Gastrocnemius medialis (tissue), 4 donors: ENCODE measurements at regions not wholly inside any gene's neighbourhood (a gene's known extent, or its start where the extent isn't known, plus 50 kb on each side); places are given as distances from the start of the nearest gene placed in this dataset.

Experiments
- POLR2A ChIP-seq, 2 donors: fragments of 450-650 bp; IDR thresholded peaks; one replicate each; pipeline ENCODE4 v1.6.1; 2017; ENCODE audit warnings: antibody characterized with exemption in 2 of 2, mild to moderate bottlenecking in 2 of 2, moderate library complexity in 2 of 2
- TF ChIP-seq, protein P1 (sequence below), 5 experiments: fragments of 450-650 bp in 3 of 5; fragments of 200-600 bp in 2 of 5; sonication (generic) in 2 of 5; IDR thresholded peaks in 4 of 5; conservative IDR thresholded peaks in 1 of 5; 1 replicate in 4 of 5; 2 replicates in 1 of 5; pipeline ENCODE4 v1.5.1; 2016 to 2019; ENCODE audit warnings: antibody characterized with exemption in 5 of 5, mild to moderate bottlenecking in 3 of 5, moderate library complexity in 3 of 5

DNA sequence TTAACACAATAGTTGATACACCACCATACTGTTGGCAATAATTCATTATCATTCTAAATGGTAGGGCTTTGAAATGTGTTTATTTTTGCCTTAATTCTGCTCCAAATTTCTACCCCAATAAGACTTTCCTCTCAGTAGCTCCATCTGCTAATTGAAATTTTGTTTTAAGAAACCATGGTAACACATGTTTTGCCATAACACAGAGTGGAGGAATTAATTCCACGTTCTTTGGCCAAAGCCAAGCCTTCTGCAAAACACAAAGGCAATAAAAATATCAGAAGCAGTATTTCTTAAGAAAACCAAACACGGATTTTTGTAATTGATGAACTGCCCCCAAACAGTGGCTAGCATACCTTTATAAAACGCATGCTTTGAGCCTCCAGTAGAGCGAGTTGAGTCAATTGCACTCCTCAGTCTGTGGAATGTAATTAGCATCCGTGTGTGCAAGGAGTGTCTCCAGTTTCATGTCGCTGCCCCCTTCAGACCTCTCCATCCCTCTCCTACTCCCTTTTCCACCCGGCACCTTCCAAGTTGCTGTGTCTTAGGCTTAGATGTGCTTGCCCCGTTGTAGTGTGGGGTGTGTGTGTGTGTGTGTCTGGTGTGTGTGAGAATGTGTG lies 58.2 kb upstream of the CKS2 start:
- no peak for TF ChIP-seq POLR2A (IDR thresholded peaks at IDR 0.05)
- TF ChIP-seq, protein P1, sequence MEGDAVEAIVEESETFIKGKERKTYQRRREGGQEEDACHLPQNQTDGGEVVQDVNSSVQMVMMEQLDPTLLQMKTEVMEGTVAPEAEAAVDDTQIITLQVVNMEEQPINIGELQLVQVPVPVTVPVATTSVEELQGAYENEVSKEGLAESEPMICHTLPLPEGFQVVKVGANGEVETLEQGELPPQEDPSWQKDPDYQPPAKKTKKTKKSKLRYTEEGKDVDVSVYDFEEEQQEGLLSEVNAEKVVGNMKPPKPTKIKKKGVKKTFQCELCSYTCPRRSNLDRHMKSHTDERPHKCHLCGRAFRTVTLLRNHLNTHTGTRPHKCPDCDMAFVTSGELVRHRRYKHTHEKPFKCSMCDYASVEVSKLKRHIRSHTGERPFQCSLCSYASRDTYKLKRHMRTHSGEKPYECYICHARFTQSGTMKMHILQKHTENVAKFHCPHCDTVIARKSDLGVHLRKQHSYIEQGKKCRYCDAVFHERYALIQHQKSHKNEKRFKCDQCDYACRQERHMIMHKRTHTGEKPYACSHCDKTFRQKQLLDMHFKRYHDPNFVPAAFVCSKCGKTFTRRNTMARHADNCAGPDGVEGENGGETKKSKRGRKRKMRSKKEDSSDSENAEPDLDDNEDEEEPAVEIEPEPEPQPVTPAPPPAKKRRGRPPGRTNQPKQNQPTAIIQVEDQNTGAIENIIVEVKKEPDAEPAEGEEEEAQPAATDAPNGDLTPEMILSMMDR (IDR thresholded peaks at IDR 0.05 in 4 of 5, conservative IDR thresholded peaks at IDR 0.05 in 1 of 5), result no peak
